MM.1S (cell line): ENCODE measurements at regions not wholly inside any gene's neighbourhood (a gene's known extent, or its start where the extent isn't known, plus 50 kb on each side); places are given as distances from the start of the nearest gene placed in this dataset.
"Not testable (repeated sequence)": the region's sequence is repeated elsewhere in the genome, so short reads cannot be mapped to it uniquely, and the experiment has no call there.

Experiments
- EZH2 ChIP-seq: fragments of 300-600 bp; sonication (generic); optimal IDR thresholded peaks from 2 replicates; pipeline ENCODE3; 2017; ENCODE audit warnings: low read depth, mild to moderate bottlenecking, antibody characterized with exemption, low read length, mixed read lengths
- EZH2phosphoT487 ChIP-seq: fragments of 300-600 bp; sonication (generic); IDR thresholded peaks from 2 replicates; pipeline ENCODE4 v1.6.1; 2018; ENCODE audit warnings: antibody characterized with exemption, low read length

GRCh38 chr1:149285638-149286037 is 182.3 kb upstream of the NBPF9 start:
- not testable (repeated sequence) for TF ChIP-seq EZH2phosphoT487, EZH2
